ENCODE measurements at regions not wholly inside any gene's neighbourhood (a gene's known extent, or its start where the extent isn't known, plus 50 kb on each side); places are given as distances from the start of the nearest gene placed in this dataset.
A peak's percentile ranks its signal among the peaks of the same experiment; 100 is the strongest.

- ATAC-seq = no peak
- H3K4me1 Mint-ChIP-seq (ENCODE audit: low read depth) = no peaks in the 10 kb centered on the region
- intact Hi-C loops (cut with micrococcal nuclease) = no loop called here
- POLR2A ChIA-PET = no interaction called here
- DNase-seq = no peak
- H3K27ac Mint-ChIP-seq = no peak overlapping the region
- H3K27me3 Mint-ChIP-seq = no peaks in the 10 kb centered on the region
- CTCF ChIA-PET = no interaction called here
- H3K9me3 Mint-ChIP-seq = peaks cover 5% of the 10 kb centered on the region
- no peak for TF ChIP-seq CTCF (IDR thresholded peaks at IDR 0.05)
- no peaks in the 10 kb centered on the region for H3K36me3 Mint-ChIP-seq (ENCODE audit: low read depth)
- H3K4me3 Mint-ChIP-seq = no peak overlapping the region
Observed at GRCh38 chr14:26982071-26982470, 384.2 kb upstream of the NOVA1 start.

GRCh38 chr14:26984311-26985177 is 386.7 kb upstream of the NOVA1 start:
- peak; percentile 51 for DNase-seq
- no peak for ATAC-seq
- Mint-ChIP-seq H3K27me3 (no peaks in the 10 kb centered on the region), H3K36me3 (ENCODE audit: low read depth) (no peaks in the 10 kb centered on the region), H3K9me3 (peaks cover 7% of the 10 kb centered on the region), H3K4me3 (no peak overlapping the region), H3K4me1 (ENCODE audit: low read depth) (no peaks in the 10 kb centered on the region), H3K27ac (no peak overlapping the region)
- intact Hi-C loops (cut with micrococcal nuclease) = no loop called here
- CTCF ChIA-PET = interaction anchor here (0.8 kb wide), 1 partner anchor 25 kb away, joined by 3 read pairs; no protein-coding TSS in a partner anchor
- TF ChIP-seq CTCF (IDR thresholded peaks at IDR 0.05) = no peak
- POLR2A ChIA-PET = no interaction called here

- POLR2A ChIA-PET = no interaction called here
- no peak for TF ChIP-seq CTCF (IDR thresholded peaks at IDR 0.05)
- H3K9me3 Mint-ChIP-seq = peaks cover 3% of the 10 kb centered on the region
- no peaks in the 10 kb centered on the region for H3K4me1 Mint-ChIP-seq (ENCODE audit: low read depth)
- no peaks in the 10 kb centered on the region for H3K36me3 Mint-ChIP-seq (ENCODE audit: low read depth)
- ATAC-seq (no peak), DNase-seq (no peak)
- CTCF ChIA-PET = no interaction called here
- no peaks in the 10 kb centered on the region for H3K27me3 Mint-ChIP-seq
- intact Hi-C loops (cut with micrococcal nuclease) = no loop called here
- no peak overlapping the region for H3K4me3 Mint-ChIP-seq
- H3K27ac Mint-ChIP-seq = no peak overlapping the region
Observed at GRCh38 chr14:26987744-26988363, 390.0 kb upstream of the NOVA1 start.

GRCh38 chr14:26990946-26991345 is 393.1 kb upstream of the NOVA1 start:
- ChIA-PET CTCF (no interaction called here), POLR2A (no interaction called here)
- no peak for TF ChIP-seq CTCF (IDR thresholded peaks at IDR 0.05)
- Mint-ChIP-seq H3K9me3 (peaks cover 2% of the 10 kb centered on the region), H3K27ac (no peak overlapping the region), H3K27me3 (no peaks in the 10 kb centered on the region), H3K4me1 (ENCODE audit: low read depth) (no peaks in the 10 kb centered on the region), H3K4me3 (no peak overlapping the region), H3K36me3 (ENCODE audit: low read depth) (no peaks in the 10 kb centered on the region)
- intact Hi-C loops (cut with micrococcal nuclease) = no loop called here
- ATAC-seq (no peak), DNase-seq (no peak)

GRCh38 chr14:26992403-26993115 is 394.7 kb upstream of the NOVA1 start:
- Mint-ChIP-seq H3K9me3 (peaks cover 4% of the 10 kb centered on the region), H3K27ac (no peak overlapping the region), H3K4me1 (ENCODE audit: low read depth) (no peaks in the 10 kb centered on the region), H3K4me3 (no peak overlapping the region), H3K27me3 (no peaks in the 10 kb centered on the region), H3K36me3 (ENCODE audit: low read depth) (no peaks in the 10 kb centered on the region)
- no peak for ATAC-seq
- DNase-seq = no peak
- POLR2A ChIA-PET = no interaction called here
- CTCF ChIA-PET = no interaction called here
- intact Hi-C loops (cut with micrococcal nuclease) = no loop called here
- TF ChIP-seq CTCF (IDR thresholded peaks at IDR 0.05) = no peak

Measured in activated CD8-positive, alpha-beta T cell treated with anti-CD3 and anti-CD28 coated beads for 36 hours (primary cell).